ENCODE measurements at regions not wholly inside any gene's neighbourhood (a gene's known extent, or its start where the extent isn't known, plus 50 kb on each side); places are given as distances from the start of the nearest gene placed in this dataset.

- Mint-ChIP-seq H3K4me3 (no peak overlapping the region), H3K4me1 (no peaks in the 10 kb centered on the region), H3K9me3 (no peaks in the 10 kb centered on the region), H3K27ac (no peak overlapping the region), H3K36me3 (no peaks in the 10 kb centered on the region)
- DNase-seq (ENCODE audit: low spot score in 2 of 2) (no peak), ATAC-seq (no peak)
These were observed 70.1 kb upstream of the ARHGAP21 start for GRCh38 chr10:24793648-24794379.

GRCh38 chr10:24792638-24793037, 69.0 kb upstream of the ARHGAP21 start:
- H3K27ac Mint-ChIP-seq: no peak overlapping the region
- DNase-seq (ENCODE audit: low spot score in 2 of 2) (no peak), ATAC-seq (no peak)
- H3K36me3 Mint-ChIP-seq: no peaks in the 10 kb centered on the region
- no peaks in the 10 kb centered on the region for H3K4me1 Mint-ChIP-seq
- H3K9me3 Mint-ChIP-seq: no peaks in the 10 kb centered on the region
- no peak overlapping the region for H3K4me3 Mint-ChIP-seq

- no peaks in the 10 kb centered on the region for H3K4me1 Mint-ChIP-seq
- no peak overlapping the region for H3K27ac Mint-ChIP-seq
- H3K36me3 Mint-ChIP-seq: no peaks in the 10 kb centered on the region
- ATAC-seq (no peak), DNase-seq (ENCODE audit: low spot score in 2 of 2) (no peak)
- H3K9me3 Mint-ChIP-seq: no peaks in the 10 kb centered on the region
- no peak overlapping the region for H3K4me3 Mint-ChIP-seq
These were observed 67.5 kb upstream of the ARHGAP21 start for GRCh38 chr10:24791084-24791726.

- Mint-ChIP-seq H3K4me1 (no peaks in the 10 kb centered on the region), H3K9me3 (no peaks in the 10 kb centered on the region), H3K36me3 (no peaks in the 10 kb centered on the region), H3K27ac (no peak overlapping the region), H3K4me3 (no peak overlapping the region)
- DNase-seq (ENCODE audit: low spot score in 2 of 2) (no peak), ATAC-seq (no peak)
These were observed 66.9 kb upstream of the ARHGAP21 start for GRCh38 chr10:24790599-24790998.

- H3K27ac Mint-ChIP-seq: no peak overlapping the region
- H3K4me3 Mint-ChIP-seq: no peak overlapping the region
- no peaks in the 10 kb centered on the region for H3K9me3 Mint-ChIP-seq
- H3K36me3 Mint-ChIP-seq: no peaks in the 10 kb centered on the region
- H3K4me1 Mint-ChIP-seq: no peaks in the 10 kb centered on the region
- ATAC-seq: no peak
- no peak for DNase-seq (ENCODE audit: low spot score in 2 of 2)
These were observed 66.4 kb upstream of the ARHGAP21 start for GRCh38 chr10:24790073-24790472.

- DNase-seq (ENCODE audit: low spot score in 2 of 2): no peak
- Mint-ChIP-seq H3K4me1 (no peaks in the 10 kb centered on the region), H3K4me3 (no peak overlapping the region), H3K36me3 (no peaks in the 10 kb centered on the region), H3K9me3 (no peaks in the 10 kb centered on the region), H3K27ac (no peak overlapping the region)
- peak; percentile 47 for ATAC-seq
These were observed 61.2 kb upstream of the ARHGAP21 start for GRCh38 chr10:24784923-24785322.

- Mint-ChIP-seq H3K4me3 (no peak overlapping the region), H3K36me3 (no peaks in the 10 kb centered on the region)
- no peak for ATAC-seq
These were observed 60.4 kb upstream of the ARHGAP21 start for GRCh38 chr10:24784061-24784460.

GRCh38 chr10:24783504-24783903, 59.8 kb upstream of the ARHGAP21 start:
- Mint-ChIP-seq H3K9me3 (no peaks in the 10 kb centered on the region), H3K36me3 (no peaks in the 10 kb centered on the region), H3K4me1 (no peaks in the 10 kb centered on the region), H3K4me3 (no peak overlapping the region), H3K27ac (no peak overlapping the region)
- DNase-seq (ENCODE audit: low spot score in 2 of 2) (no peak), ATAC-seq (no peak)

More at GRCh38 chr10:24784061-24784460, 60.4 kb upstream of the ARHGAP21 start:
- H3K27ac Mint-ChIP-seq: no peak overlapping the region
- DNase-seq (ENCODE audit: low spot score in 2 of 2): no peak
- no peaks in the 10 kb centered on the region for H3K9me3 Mint-ChIP-seq
- no peaks in the 10 kb centered on the region for H3K4me1 Mint-ChIP-seq

GRCh38 chr10:24779737-24780136, 56.0 kb upstream of the ARHGAP21 start:
- no peaks in the 10 kb centered on the region for H3K36me3 Mint-ChIP-seq
- no peak overlapping the region for H3K4me3 Mint-ChIP-seq
- no peaks in the 10 kb centered on the region for H3K9me3 Mint-ChIP-seq
- ATAC-seq (no peak), DNase-seq (ENCODE audit: low spot score in 2 of 2) (no peak)
- no peaks in the 10 kb centered on the region for H3K4me1 Mint-ChIP-seq
- no peak overlapping the region for H3K27ac Mint-ChIP-seq

GRCh38 chr10:24778298-24778697, 54.6 kb upstream of the ARHGAP21 start:
- Mint-ChIP-seq H3K36me3 (no peaks in the 10 kb centered on the region), H3K4me3 (no peak overlapping the region), H3K4me1 (no peaks in the 10 kb centered on the region), H3K9me3 (no peaks in the 10 kb centered on the region), H3K27ac (no peak overlapping the region)
- DNase-seq (ENCODE audit: low spot score in 2 of 2) (no peak), ATAC-seq (no peak)

GRCh38 chr10:24777196-24777595, 53.5 kb upstream of the ARHGAP21 start:
- no peak for ATAC-seq
- Mint-ChIP-seq H3K4me3 (no peak overlapping the region), H3K27ac (no peak overlapping the region), H3K36me3 (no peaks in the 10 kb centered on the region), H3K9me3 (no peaks in the 10 kb centered on the region), H3K4me1 (no peaks in the 10 kb centered on the region)
- DNase-seq (ENCODE audit: low spot score in 2 of 2): no peak

GRCh38 chr10:24773939-24774589, 50.4 kb upstream of the ARHGAP21 start:
- Mint-ChIP-seq H3K36me3 (no peaks in the 10 kb centered on the region), H3K4me3 (no peak overlapping the region), H3K27ac (no peak overlapping the region), H3K9me3 (no peaks in the 10 kb centered on the region), H3K4me1 (no peaks in the 10 kb centered on the region)
- no peak for ATAC-seq
- DNase-seq (ENCODE audit: low spot score in 2 of 2): no peak
